Peyer's patch (tissue), 4 donors: ENCODE measurements at regions not wholly inside any gene's neighbourhood (a gene's known extent, or its start where the extent isn't known, plus 50 kb on each side); places are given as distances from the start of the nearest gene placed in this dataset.

Experiments
- CTCF ChIP-seq, 6 experiments: fragments of 450-650 bp in 4 of 6; fragments of 200-600 bp in 2 of 6; sonication (generic) in 1 of 6; IDR thresholded peaks; one replicate each; pipeline ENCODE4 v1.5.1; 2017 to 2019; ENCODE audit warnings: antibody characterized with exemption in 6 of 6, mild to moderate bottlenecking in 3 of 6, moderate library complexity in 1 of 6
- POLR2A ChIP-seq, 2 donors: fragments of 450-650 bp; IDR thresholded peaks; one replicate each; pipeline ENCODE4 v1.5.1; 2017; ENCODE audit warnings: antibody characterized with exemption in 2 of 2, mild to moderate bottlenecking in 2 of 2, moderate library complexity in 2 of 2

GRCh38 chr11:123377355-123377754 lies 52.7 kb upstream of the GRAMD1B start:
- TF ChIP-seq CTCF (IDR thresholded peaks at IDR 0.05) (no peak), POLR2A (IDR thresholded peaks at IDR 0.05) (no peak)
